ENCODE measurements at regions not wholly inside any gene's neighbourhood (a gene's known extent, or its start where the extent isn't known, plus 50 kb on each side); places are given as distances from the start of the nearest gene placed in this dataset.
"Not testable (repeated sequence)": the region's sequence is repeated elsewhere in the genome, so short reads cannot be mapped to it uniquely, and the experiment has no call there.

GRCh38 chr9:97766092-97766491, 69.0 kb upstream of the XPA start:
- H3K27ac Mint-ChIP-seq: no peak overlapping the region
- peaks cover 32% of the 10 kb centered on the region for H3K27me3 Mint-ChIP-seq
- no peaks in the 10 kb centered on the region for H3K9me3 Mint-ChIP-seq
- ATAC-seq (ENCODE audit: low read depth): no peak
- no peak overlapping the region for H3K4me3 Mint-ChIP-seq
- no peak for DNase-seq (ENCODE audit: low spot score in 2 of 2)
- H3K36me3 Mint-ChIP-seq: no peaks in the 10 kb centered on the region
- H3K4me1 Mint-ChIP-seq: peaks cover 2% of the 10 kb centered on the region

GRCh38 chr9:97766610-97767009, 69.5 kb upstream of the XPA start:
- Mint-ChIP-seq H3K27me3 (peaks cover 28% of the 10 kb centered on the region), H3K9me3 (no peaks in the 10 kb centered on the region), H3K4me1 (peaks cover 2% of the 10 kb centered on the region), H3K36me3 (no peaks in the 10 kb centered on the region), H3K27ac (no peak overlapping the region), H3K4me3 (no peak overlapping the region)
- DNase-seq (ENCODE audit: low spot score in 2 of 2) (no peak), ATAC-seq (ENCODE audit: low read depth) (no peak)

- Mint-ChIP-seq H3K27ac (no peak overlapping the region), H3K4me3 (no peak overlapping the region), H3K27me3 (peaks cover 18% of the 10 kb centered on the region), H3K9me3 (no peaks in the 10 kb centered on the region), H3K4me1 (peaks cover 2% of the 10 kb centered on the region), H3K36me3 (no peaks in the 10 kb centered on the region)
- no peak for ATAC-seq (ENCODE audit: low read depth)
- no peak for DNase-seq (ENCODE audit: low spot score in 2 of 2)
These were observed 70.8 kb upstream of the XPA start for GRCh38 chr9:97767891-97768290.

DNA sequence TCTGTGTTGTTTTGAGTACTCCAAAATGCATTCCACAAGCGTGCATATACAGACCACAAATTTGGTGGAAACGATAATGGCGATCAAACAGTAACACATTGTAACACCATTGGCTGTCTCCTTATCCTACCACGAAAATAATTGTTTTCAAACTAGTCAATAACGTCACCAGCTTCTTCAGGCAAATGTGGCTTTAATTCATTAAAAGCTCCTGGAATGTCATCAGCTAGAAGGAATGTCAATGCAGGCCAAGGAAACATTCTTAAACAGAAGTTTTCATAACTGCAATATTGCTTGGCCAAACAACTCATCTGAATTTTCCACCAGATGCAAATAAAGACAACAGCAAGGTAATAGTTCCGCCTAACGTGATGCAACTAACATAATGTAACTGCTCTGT, 71.6 kb upstream of the XPA start:
- peaks cover 17% of the 10 kb centered on the region for H3K27me3 Mint-ChIP-seq
- DNase-seq (ENCODE audit: low spot score in 2 of 2): no peak
- ATAC-seq (ENCODE audit: low read depth): no peak
- no peaks in the 10 kb centered on the region for H3K36me3 Mint-ChIP-seq
- no peak overlapping the region for H3K4me3 Mint-ChIP-seq
- no peaks in the 10 kb centered on the region for H3K9me3 Mint-ChIP-seq
- H3K4me1 Mint-ChIP-seq: no peaks in the 10 kb centered on the region
- H3K27ac Mint-ChIP-seq: no peak overlapping the region

GRCh38 chr9:97769208-97769607, 72.1 kb upstream of the XPA start:
- H3K9me3 Mint-ChIP-seq: no peaks in the 10 kb centered on the region
- H3K4me3 Mint-ChIP-seq: no peak overlapping the region
- no peak for ATAC-seq (ENCODE audit: low read depth)
- H3K27ac Mint-ChIP-seq: no peak overlapping the region
- H3K36me3 Mint-ChIP-seq: no peaks in the 10 kb centered on the region
- peaks cover 19% of the 10 kb centered on the region for H3K27me3 Mint-ChIP-seq
- H3K4me1 Mint-ChIP-seq: no peaks in the 10 kb centered on the region
- no peak for DNase-seq (ENCODE audit: low spot score in 2 of 2)

DNA sequence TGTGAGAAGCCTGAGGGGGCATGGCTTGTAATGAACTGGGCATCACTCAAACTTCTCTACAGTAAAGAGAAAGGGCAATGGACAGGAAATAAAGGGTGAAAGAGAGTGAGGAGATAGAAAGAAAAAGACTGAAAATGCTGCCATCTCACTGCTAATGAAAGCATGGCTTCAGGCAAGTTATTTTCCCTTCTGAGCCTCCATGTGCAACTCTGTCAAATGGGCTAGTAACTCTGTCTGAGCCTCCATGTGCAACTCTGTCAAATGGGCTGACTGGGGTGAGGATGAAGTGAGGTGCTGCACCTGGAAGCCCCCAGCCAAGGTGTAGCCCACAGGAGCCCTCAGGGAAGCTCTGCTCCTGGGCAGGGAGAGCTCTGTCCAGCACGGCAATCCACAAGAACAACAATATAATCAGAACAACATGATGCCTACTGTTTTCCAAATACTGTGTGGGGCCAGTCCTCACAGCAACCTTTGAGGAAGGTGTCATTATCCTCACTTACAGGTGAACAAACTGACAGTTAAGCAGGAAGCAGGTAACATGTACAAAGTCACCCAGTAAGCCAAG, 73.8 kb upstream of the XPA start:
- no peak for DNase-seq (ENCODE audit: low spot score in 2 of 2)
- Mint-ChIP-seq H3K27me3 (peaks cover 22% of the 10 kb centered on the region), H3K36me3 (no peaks in the 10 kb centered on the region), H3K9me3 (no peaks in the 10 kb centered on the region), H3K4me3 (no peak overlapping the region), H3K27ac (no peak overlapping the region), H3K4me1 (no peaks in the 10 kb centered on the region)
- ATAC-seq (ENCODE audit: low read depth): no peak

- DNase-seq (ENCODE audit: low spot score in 2 of 2): no peak
- peaks cover 23% of the 10 kb centered on the region for H3K27me3 Mint-ChIP-seq
- H3K9me3 Mint-ChIP-seq: no peaks in the 10 kb centered on the region
- H3K36me3 Mint-ChIP-seq: no peaks in the 10 kb centered on the region
- H3K27ac Mint-ChIP-seq: no peak overlapping the region
- no peak overlapping the region for H3K4me3 Mint-ChIP-seq
- no peak for ATAC-seq (ENCODE audit: low read depth)
- no peaks in the 10 kb centered on the region for H3K4me1 Mint-ChIP-seq
These were observed 74.5 kb upstream of the XPA start for GRCh38 chr9:97771641-97772040.

- H3K36me3 Mint-ChIP-seq: no peaks in the 10 kb centered on the region
- H3K4me1 Mint-ChIP-seq: no peaks in the 10 kb centered on the region
- H3K9me3 Mint-ChIP-seq: no peaks in the 10 kb centered on the region
- ATAC-seq (ENCODE audit: low read depth): no peak
- DNase-seq (ENCODE audit: low spot score in 2 of 2): no peak
- H3K27ac Mint-ChIP-seq: no peak overlapping the region
- no peak overlapping the region for H3K4me3 Mint-ChIP-seq
- H3K27me3 Mint-ChIP-seq: peaks cover 21% of the 10 kb centered on the region
These were observed 75.0 kb upstream of the XPA start for GRCh38 chr9:97772145-97772544.

DNA sequence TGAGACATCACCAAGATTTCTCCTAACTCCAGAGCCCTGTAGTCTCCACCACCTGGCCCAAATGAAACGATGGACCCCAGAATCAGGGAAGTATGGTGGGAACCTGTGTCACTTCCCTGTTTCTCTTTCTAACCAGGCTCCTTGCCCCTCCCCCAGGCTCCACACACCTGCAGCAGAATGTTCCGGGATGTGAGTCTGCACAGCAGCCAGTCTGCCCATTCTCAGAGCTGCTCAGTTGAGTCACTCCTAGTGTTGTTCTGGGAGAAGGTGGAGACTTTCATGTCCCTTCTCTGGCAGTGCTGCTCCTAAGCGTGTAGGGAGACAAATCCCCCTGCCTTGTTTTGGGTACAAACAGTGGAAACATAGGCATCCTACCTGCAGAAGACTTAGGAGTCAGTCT, 76.0 kb upstream of the XPA start:
- H3K27ac Mint-ChIP-seq: no peak overlapping the region
- ATAC-seq (ENCODE audit: low read depth): no peak
- H3K4me1 Mint-ChIP-seq: no peaks in the 10 kb centered on the region
- H3K36me3 Mint-ChIP-seq: no peaks in the 10 kb centered on the region
- peaks cover 7% of the 10 kb centered on the region for H3K9me3 Mint-ChIP-seq
- H3K4me3 Mint-ChIP-seq: no peak overlapping the region
- H3K27me3 Mint-ChIP-seq: peaks cover 21% of the 10 kb centered on the region
- DNase-seq (ENCODE audit: low spot score in 2 of 2): no peak

DNA sequence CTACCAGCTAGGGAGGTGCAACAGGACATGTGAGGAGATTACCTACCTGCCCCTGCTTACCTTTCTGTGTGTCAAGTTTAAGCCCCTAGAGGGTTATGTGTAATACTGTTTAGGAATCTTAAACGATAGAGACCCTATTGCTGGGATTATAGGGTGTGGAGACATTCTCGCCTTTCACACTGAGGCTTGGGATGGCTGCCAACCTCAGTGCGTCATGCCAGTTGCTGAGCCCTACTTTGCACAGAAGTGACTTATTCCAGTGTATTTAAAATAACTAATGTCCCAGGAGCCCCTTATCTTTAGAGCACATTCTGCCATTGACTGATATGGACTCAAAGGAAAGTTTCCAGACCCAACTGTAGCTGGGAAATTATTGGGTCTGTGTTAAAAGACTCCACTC, 76.6 kb upstream of the XPA start:
- ATAC-seq (ENCODE audit: low read depth) (no peak), DNase-seq (ENCODE audit: low spot score in 2 of 2) (no peak)
- Mint-ChIP-seq H3K27ac (no peak overlapping the region), H3K9me3 (peaks cover 8% of the 10 kb centered on the region), H3K4me1 (no peaks in the 10 kb centered on the region), H3K4me3 (no peak overlapping the region), H3K27me3 (peaks cover 21% of the 10 kb centered on the region), H3K36me3 (peaks cover 1% of the 10 kb centered on the region)

DNA sequence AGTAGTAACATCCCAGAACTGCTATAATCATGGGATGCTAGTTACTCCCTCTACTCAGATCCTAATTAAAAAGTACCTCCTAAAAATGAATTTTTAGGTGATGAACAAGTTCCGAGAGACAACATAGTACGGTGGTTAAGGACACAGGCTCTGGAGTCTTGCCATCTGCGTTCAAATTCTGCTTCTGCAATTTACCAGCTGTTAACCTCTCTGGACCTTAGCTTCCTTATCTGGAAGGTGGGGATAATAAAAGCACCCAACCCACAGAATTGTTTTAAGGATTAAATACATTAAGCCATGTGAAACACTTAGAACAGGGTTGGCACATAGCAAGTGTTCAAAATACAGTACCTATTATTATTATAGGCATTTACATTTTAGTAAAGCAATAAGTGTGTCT, 77.5 kb upstream of the XPA start:
- H3K27ac Mint-ChIP-seq: no peak overlapping the region
- H3K9me3 Mint-ChIP-seq: peaks cover 12% of the 10 kb centered on the region
- ATAC-seq (ENCODE audit: low read depth): no peak
- H3K4me1 Mint-ChIP-seq: no peaks in the 10 kb centered on the region
- DNase-seq (ENCODE audit: low spot score in 2 of 2): no peak
- peaks cover 22% of the 10 kb centered on the region for H3K27me3 Mint-ChIP-seq
- peaks cover 5% of the 10 kb centered on the region for H3K36me3 Mint-ChIP-seq
- no peak overlapping the region for H3K4me3 Mint-ChIP-seq

- not testable (repeated sequence) for H3K4me3 Mint-ChIP-seq; DNase-seq (ENCODE audit: low spot score in 2 of 2); H3K36me3 Mint-ChIP-seq; H3K4me1 Mint-ChIP-seq; ATAC-seq (ENCODE audit: low read depth); H3K27ac Mint-ChIP-seq
- H3K27me3 Mint-ChIP-seq: peaks cover 17% of the 10 kb centered on the region
- H3K9me3 Mint-ChIP-seq: peaks cover 16% of the 10 kb centered on the region
These were observed 74.3 kb upstream of the FOXE1 start for GRCh38 chr9:97778740-97779139.

- DNase-seq (ENCODE audit: low spot score in 2 of 2): no peak
- H3K27me3 Mint-ChIP-seq: peaks cover 14% of the 10 kb centered on the region
- no peaks in the 10 kb centered on the region for H3K4me1 Mint-ChIP-seq
- H3K36me3 Mint-ChIP-seq: peaks cover 5% of the 10 kb centered on the region
- no peak for ATAC-seq (ENCODE audit: low read depth)
- H3K27ac Mint-ChIP-seq: no peak overlapping the region
- peaks cover 16% of the 10 kb centered on the region for H3K9me3 Mint-ChIP-seq
- H3K4me3 Mint-ChIP-seq: no peak overlapping the region
These were observed 73.4 kb upstream of the FOXE1 start for GRCh38 chr9:97779608-97780007.

DNA sequence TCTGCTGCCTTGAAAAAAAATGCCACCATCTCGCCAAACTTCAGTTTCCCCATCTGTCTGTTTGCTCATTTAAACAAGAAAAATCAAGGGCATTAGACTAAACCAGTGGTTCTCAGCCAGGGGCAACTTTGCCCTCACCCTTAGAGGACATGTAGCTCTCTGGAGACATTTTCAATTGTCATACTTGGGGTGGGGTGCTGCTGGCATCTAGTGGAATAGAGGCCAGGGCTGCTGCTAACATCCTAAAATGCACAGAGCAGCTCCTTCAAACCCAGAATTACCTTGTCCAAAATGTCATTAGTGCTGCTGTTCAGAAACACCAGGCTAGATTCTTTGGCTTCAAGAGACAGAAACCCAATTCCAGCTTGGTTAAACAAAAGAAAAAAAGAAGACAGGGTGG, 71.1 kb upstream of the FOXE1 start:
- Mint-ChIP-seq H3K4me1 (no peaks in the 10 kb centered on the region), H3K27me3 (peaks cover 10% of the 10 kb centered on the region), H3K4me3 (no peak overlapping the region), H3K9me3 (peaks cover 16% of the 10 kb centered on the region), H3K27ac (no peak overlapping the region), H3K36me3 (peaks cover 5% of the 10 kb centered on the region)
- DNase-seq (ENCODE audit: low spot score in 2 of 2) (no peak), ATAC-seq (ENCODE audit: low read depth) (no peak)

- ATAC-seq (ENCODE audit: low read depth) (no peak), DNase-seq (ENCODE audit: low spot score in 2 of 2) (no peak)
- H3K27me3 Mint-ChIP-seq: peaks cover 1% of the 10 kb centered on the region
- no peak overlapping the region for H3K4me3 Mint-ChIP-seq
- no peaks in the 10 kb centered on the region for H3K36me3 Mint-ChIP-seq
- no peaks in the 10 kb centered on the region for H3K9me3 Mint-ChIP-seq
- H3K27ac Mint-ChIP-seq: no peak overlapping the region
- H3K4me1 Mint-ChIP-seq: no peaks in the 10 kb centered on the region
These were observed 66.7 kb upstream of the FOXE1 start for GRCh38 chr9:97786341-97786740.
